ENCODE measurements at regions not wholly inside any gene's neighbourhood (a gene's known extent, or its start where the extent isn't known, plus 50 kb on each side); places are given as distances from the start of the nearest gene placed in this dataset.

- no peaks in the 10 kb centered on the region; the same call in 1 of the 2 replicates for H3K23me2 ChIP-seq (ENCODE audit: low read depth, low read length)
- no peak for TF ChIP-seq CHD2 (IDR thresholded peaks at IDR 0.05; ENCODE audit: low read length)
- no peak for TF ChIP-seq YY1 (IDR thresholded peaks at IDR 0.05; ENCODE audit: low read depth, low read length)
- TF ChIP-seq ATF3 (IDR thresholded peaks at IDR 0.05; ENCODE audit: insufficient read depth, low read depth, low read length), result no peak
- no peak for TF ChIP-seq KDM5A (IDR thresholded peaks at IDR 0.05; ENCODE audit: low read length)
- TF ChIP-seq, protein P1, sequence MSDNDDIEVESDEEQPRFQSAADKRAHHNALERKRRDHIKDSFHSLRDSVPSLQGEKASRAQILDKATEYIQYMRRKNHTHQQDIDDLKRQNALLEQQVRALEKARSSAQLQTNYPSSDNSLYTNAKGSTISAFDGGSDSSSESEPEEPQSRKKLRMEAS (IDR thresholded peaks at IDR 0.05), result no peak
Measured at GRCh38 chrX:109184506-109185139, 297.3 kb downstream of the GUCY2F start.

More at GRCh38 chrX:109184506-109185139, 297.3 kb downstream of the GUCY2F start:
- Histone ChIP-seq H2BK20ac (ENCODE audit: low read length) (no peak overlapping the region), H3K14ac (ENCODE audit: insufficient read length) (no peak overlapping the region), H3K79me1 (ENCODE audit: low read depth, low read length) (no peaks in the 10 kb centered on the region), H3K9me3 (ENCODE audit: insufficient read depth in 2 of 2, low read depth in 1 of 2, low read length in 1 of 2) (no peaks in the 10 kb centered on the region), H4K20me1 (replicated peaks in 1 of 2; ENCODE audit: control insufficient read depth in 1 of 2, insufficient read depth in 2 of 2, low read length in 2 of 2) (no peaks in the 10 kb centered on the region), H4K91ac (replicated peaks; ENCODE audit: insufficient read length, low read length) (no peak overlapping the region), H2BK12ac (ENCODE audit: low read depth, low read length) (no peak overlapping the region), H3K4me2 (ENCODE audit: insufficient read depth in 1 of 2, low read depth in 2 of 2, low read length in 2 of 2) (peak overlapping the region in 1 of 2 experiments; percentile 28; a peak in 2 of 4 replicates), H3K36me3 (ENCODE audit: control insufficient read depth in 2 of 4, insufficient read depth in 4 of 4, low read length in 3 of 4) (no peaks in the 10 kb centered on the region), H3K9ac (replicated peaks in 1 of 4; ENCODE audit: extremely low read depth in 1 of 4, low read depth in 3 of 4, low read length in 3 of 4) (no peak overlapping the region), H4K5ac (ENCODE audit: insufficient read length, low read depth, low read length) (peak overlapping the region; percentile 90), H2BK5ac (ENCODE audit: low read depth, low read length) (peak overlapping the region; percentile 35; the same call in 1 of the 2 replicates), H2AFZ (ENCODE audit: low read length) (no peak overlapping the region), H3K4me1 (replicated peaks in 1 of 4; ENCODE audit: control insufficient read depth in 3 of 4, insufficient read depth in 4 of 4, low read length in 3 of 4) (peaks cover 0 to 6% (median 0%) of the 10 kb centered on the region in 4 experiments; a peak in 2 of 7 replicates), H3K23ac (ENCODE audit: insufficient read length) (no peak overlapping the region), H2AK5ac (ENCODE audit: low read depth, low read length) (no peak overlapping the region), H3K4ac (replicated peaks; ENCODE audit: insufficient read length, low read depth, low read length) (no peak overlapping the region), H3K27ac (ENCODE audit: low read depth, low read length) (no peak overlapping the region; the same call in 1 of the 2 replicates), H3K27me3 (replicated peaks in 1 of 4; ENCODE audit: control insufficient read depth in 3 of 4, extremely low read depth in 1 of 4, insufficient read depth in 3 of 4, low read length in 3 of 4) (no peaks in the 10 kb centered on the region), H2BK120ac (replicated peaks; ENCODE audit: low read depth, low read length) (no peak overlapping the region), H3K79me2 (ENCODE audit: control insufficient read depth in 1 of 2, insufficient read depth in 2 of 2, low read length in 2 of 2) (no peaks in the 10 kb centered on the region), H3K56ac (replicated peaks; ENCODE audit: insufficient read length, low read depth, low read length) (no peak overlapping the region), H3K18ac (ENCODE audit: extremely low read depth, low read length) (no peak overlapping the region; the same call in 1 of the 2 replicates), H2BK15ac (ENCODE audit: low read length) (no peak overlapping the region), H3K4me3 (ENCODE audit: extremely low read depth in 1 of 4, insufficient read depth in 2 of 4, low read depth in 3 of 4, low read length in 4 of 4) (peak overlapping the region in 1 of 4 experiments; percentile 39; a peak in 1 of 8 replicates), H4K8ac (ENCODE audit: extremely low read depth, insufficient read depth, low read length) (no peak overlapping the region)
- FAIRE-seq (no peak), DNase-seq (ENCODE audit: low read depth in 1 of 2, low spot score in 2 of 2) (no peak)
- POLR2A ChIA-PET (ENCODE audit: partially characterized antibody), result no interaction called here
- CTCF ChIA-PET (ENCODE audit: partially characterized antibody), result no interaction called here
